OCI-LY7 (cell line): ENCODE measurements at regions not wholly inside any gene's neighbourhood (a gene's known extent, or its start where the extent isn't known, plus 50 kb on each side); places are given as distances from the start of the nearest gene placed in this dataset.

ENCODE experiments used
- BruUV-seq: library from RNA; stranded (reverse); fragments of 400-500 nt; replicated peaks from 2 replicates; lab custom pipeline; 2021; lab: Mats Ljungman, UMichigan
- CTCF ChIA-PET: fragments of 300-600 bp; sonication (Branson Sonifier 250); formaldehyde crosslinking; loops from one replicate; lab custom pipeline; 2022; ENCODE audit warnings: antibody characterized with exemption; ENCODE audit not compliant: unreplicated experiment; lab: Charles Lee
- POLR2A ChIA-PET: fragments of 300-600 bp; sonication (Branson Sonifier 250); formaldehyde crosslinking; loops from one replicate; lab custom pipeline; 2022; ENCODE audit warnings: antibody characterized with exemption; lab: Charles Lee
- DNase-seq: peaks from one replicate; pipeline ENCODE4 v3.0.0-alpha.2; 2015; ENCODE audit warnings: low spot score
- H2AFZ ChIP-seq: fragments of 200-600 bp; sonication (generic), shearing (Covaris generic); 2 replicates; pipeline ENCODE4 v1.6.1; 2014; ENCODE audit warnings: mild to moderate bottlenecking, antibody characterized with exemption, low read length, moderate library complexity
- H3K27ac ChIP-seq: fragments of 200-600 bp; sonication (generic); 2 replicates; pipeline ENCODE4 v1.5.1; 2014; ENCODE audit warnings: mixed run types, low read depth, mild to moderate bottlenecking, moderate library complexity, low read length, inconsistent platforms; ENCODE audit not compliant: poor library complexity, severe bottlenecking
- H3K36me3 ChIP-seq: fragments of 200-600 bp; sonication (generic); 2 replicates; pipeline ENCODE4 v1.6.1; 2014; ENCODE audit warnings: mild to moderate bottlenecking, antibody characterized with exemption, low read length, moderate library complexity, mixed read lengths; ENCODE audit not compliant: insufficient read depth
- H3K4me1 ChIP-seq: fragments of 200-600 bp; sonication (generic); 2 replicates; pipeline ENCODE4 v1.5.1; 2014; ENCODE audit warnings: mild to moderate bottlenecking, low read length; ENCODE audit not compliant: insufficient read depth, poor library complexity, severe bottlenecking
- H3K4me2 ChIP-seq: fragments of 200-600 bp; sonication (generic); 2 replicates; pipeline ENCODE4 v1.6.1; 2014; ENCODE audit warnings: mild to moderate bottlenecking, low read length
- H3K4me3 ChIP-seq: fragments of 200-600 bp; sonication (generic); 2 replicates; pipeline ENCODE4 v1.5.1; 2014; ENCODE audit warnings: mild to moderate bottlenecking, low read depth, low read length; ENCODE audit not compliant: poor library complexity, severe bottlenecking
- H3K79me2 ChIP-seq: fragments of 200-600 bp; sonication (generic); 2 replicates; pipeline ENCODE4 v1.6.1; 2016; ENCODE audit warnings: low read depth, mild to moderate bottlenecking, low read length, moderate library complexity, mixed read lengths; ENCODE audit not compliant: insufficient read depth
- H3K9me2 ChIP-seq: fragments of 200-600 bp; sonication (generic); 2 replicates; pipeline ENCODE4 v1.6.1; 2016; ENCODE audit warnings: mild to moderate bottlenecking, low read length, mixed read lengths; ENCODE audit not compliant: insufficient read depth
- H3K9me3 ChIP-seq: fragments of 200-600 bp; sonication (generic); 2 replicates; pipeline ENCODE4 v1.6.1; 2014; ENCODE audit warnings: mild to moderate bottlenecking, mixed run types, low read length, mixed read lengths
- H4K20me1 ChIP-seq: fragments of 200-600 bp; sonication (generic); 2 replicates; pipeline ENCODE4 v1.6.1; 2014; ENCODE audit warnings: mild to moderate bottlenecking, antibody characterized with exemption, low read length, moderate library complexity, mixed read lengths; ENCODE audit not compliant: insufficient read depth
- CTCF ChIP-seq: fragments of 200-600 bp; sonication (generic); conservative IDR thresholded peaks from 2 replicates; pipeline ENCODE4 v1.5.1; 2014; ENCODE audit warnings: mild to moderate bottlenecking, antibody characterized with exemption, low read length, moderate library complexity, mixed read lengths
- EZH2phosphoT487 ChIP-seq: fragments of 200-600 bp; sonication (generic); IDR thresholded peaks from 2 replicates; pipeline ENCODE4 v1.6.1; 2018; ENCODE audit warnings: low read depth, borderline replicate concordance, mild to moderate bottlenecking, mixed run types, antibody characterized with exemption, low read length, moderate library complexity, mixed read lengths
- intact Hi-C: fragments of 100-400 bp; cut with micrococcal nuclease; formaldehyde crosslinking; loops from one replicate; pipeline ENCODE4 v1.10.0; 2022; ENCODE audit not compliant: unreplicated experiment

- ChIA-PET POLR2A (no interaction called here), CTCF (no interaction called here)
- no peaks in the 10 kb centered on the region for H3K9me3 ChIP-seq
- no TSS peak for BruUV-seq
- H3K4me1 ChIP-seq: no peaks in the 10 kb centered on the region
- no peak overlapping the region for H3K4me2 ChIP-seq
- H4K20me1 ChIP-seq: no peaks in the 10 kb centered on the region
- H3K4me3 ChIP-seq: no peak overlapping the region
- no peak overlapping the region for H3K27ac ChIP-seq
- intact Hi-C loops: no loop called here
- no peaks in the 10 kb centered on the region for H3K79me2 ChIP-seq
- no peak for DNase-seq
- H3K9me2 ChIP-seq: no peaks in the 10 kb centered on the region
- no peak for TF ChIP-seq EZH2phosphoT487
- TF ChIP-seq CTCF: no peak
- H2AFZ ChIP-seq: no peak overlapping the region
- H3K36me3 ChIP-seq: no peaks in the 10 kb centered on the region
Observed at GRCh38 chr9:95815961-95816360, 59.5 kb upstream of the ERCC6L2 start.

- ChIA-PET POLR2A (no interaction called here), CTCF (no interaction called here)
- H3K4me1 ChIP-seq: no peaks in the 10 kb centered on the region
- TF ChIP-seq EZH2phosphoT487 (no peak), CTCF (no peak)
- no peak overlapping the region for H3K4me3 ChIP-seq
- BruUV-seq: no TSS peak
- no peak overlapping the region for H3K27ac ChIP-seq
- no peaks in the 10 kb centered on the region for H3K36me3 ChIP-seq
- H4K20me1 ChIP-seq: no peaks in the 10 kb centered on the region
- no peak overlapping the region for H3K4me2 ChIP-seq
- H2AFZ ChIP-seq: no peak overlapping the region
- DNase-seq: no peak
- intact Hi-C loops: no loop called here
- H3K79me2 ChIP-seq: no peaks in the 10 kb centered on the region
- no peaks in the 10 kb centered on the region for H3K9me3 ChIP-seq
- no peaks in the 10 kb centered on the region for H3K9me2 ChIP-seq
Observed at GRCh38 chr9:95815133-95815532, 60.4 kb upstream of the ERCC6L2 start.

GRCh38 chr9:95813923-95814322, 61.6 kb upstream of the ERCC6L2 start:
- intact Hi-C loops: no loop called here
- H3K9me2 ChIP-seq: no peaks in the 10 kb centered on the region
- no peaks in the 10 kb centered on the region for H3K9me3 ChIP-seq
- no peak overlapping the region for H3K4me2 ChIP-seq
- H2AFZ ChIP-seq: no peak overlapping the region
- no peak for TF ChIP-seq CTCF
- no peak for TF ChIP-seq EZH2phosphoT487
- no TSS peak for BruUV-seq
- H4K20me1 ChIP-seq: no peaks in the 10 kb centered on the region
- H3K4me1 ChIP-seq: no peaks in the 10 kb centered on the region
- POLR2A ChIA-PET: no interaction called here
- no peaks in the 10 kb centered on the region for H3K36me3 ChIP-seq
- H3K4me3 ChIP-seq: no peak overlapping the region
- CTCF ChIA-PET: no interaction called here
- H3K79me2 ChIP-seq: no peaks in the 10 kb centered on the region
- no peak overlapping the region for H3K27ac ChIP-seq
- no peak for DNase-seq
